ENCODE measurements at regions not wholly inside any gene's neighbourhood (a gene's known extent, or its start where the extent isn't known, plus 50 kb on each side); places are given as distances from the start of the nearest gene placed in this dataset.

GRCh38 chr20:11582060-11582459, 335.6 kb upstream of the BTBD3 start:
- TF ChIP-seq CTCF (IDR thresholded peaks at IDR 0.05; ENCODE audit: insufficient read depth, low read depth, low read length, missing control alignments): no peak
- H3K4me3 ChIP-seq (ENCODE audit: low read depth, low read length): no peak overlapping the region
- DNase-seq (ENCODE audit: low read depth): no peak

- TF ChIP-seq CTCF (IDR thresholded peaks at IDR 0.05; ENCODE audit: insufficient read depth, low read depth, low read length, missing control alignments): no peak
- no peak for DNase-seq (ENCODE audit: low read depth)
- H3K4me3 ChIP-seq (ENCODE audit: low read depth, low read length): no peak overlapping the region
These were observed 331.8 kb upstream of the BTBD3 start for GRCh38 chr20:11585752-11586352.

GRCh38 chr20:11588875-11589274, 328.8 kb upstream of the BTBD3 start:
- TF ChIP-seq CTCF (IDR thresholded peaks at IDR 0.05; ENCODE audit: insufficient read depth, low read depth, low read length, missing control alignments): no peak
- no peak overlapping the region for H3K4me3 ChIP-seq (ENCODE audit: low read depth, low read length)
- DNase-seq (ENCODE audit: low read depth): no peak

GRCh38 chr20:11591965-11592364, 325.7 kb upstream of the BTBD3 start:
- no peak for TF ChIP-seq CTCF (IDR thresholded peaks at IDR 0.05; ENCODE audit: insufficient read depth, low read depth, low read length, missing control alignments)
- DNase-seq (ENCODE audit: low read depth): no peak
- no peak overlapping the region for H3K4me3 ChIP-seq (ENCODE audit: low read depth, low read length)

GRCh38 chr20:11604339-11604738, 313.4 kb upstream of the BTBD3 start:
- H3K4me3 ChIP-seq (ENCODE audit: low read depth, low read length): no peak overlapping the region
- no peak for TF ChIP-seq CTCF (IDR thresholded peaks at IDR 0.05; ENCODE audit: insufficient read depth, low read depth, low read length, missing control alignments)
- DNase-seq (ENCODE audit: low read depth): no peak

GRCh38 chr20:11607047-11607446, 310.6 kb upstream of the BTBD3 start:
- H3K4me3 ChIP-seq (ENCODE audit: low read depth, low read length): no peak overlapping the region
- TF ChIP-seq CTCF (IDR thresholded peaks at IDR 0.05; ENCODE audit: insufficient read depth, low read depth, low read length, missing control alignments): no peak
- DNase-seq (ENCODE audit: low read depth): no peak

GRCh38 chr20:11608736-11609135, 309.0 kb upstream of the BTBD3 start:
- TF ChIP-seq CTCF (IDR thresholded peaks at IDR 0.05; ENCODE audit: insufficient read depth, low read depth, low read length, missing control alignments): no peak
- DNase-seq (ENCODE audit: low read depth): no peak
- H3K4me3 ChIP-seq (ENCODE audit: low read depth, low read length): no peak overlapping the region
